ENCODE measurements at regions not wholly inside any gene's neighbourhood (a gene's known extent, or its start where the extent isn't known, plus 50 kb on each side); places are given as distances from the start of the nearest gene placed in this dataset.
"Not testable (repeated sequence)": the region's sequence is repeated elsewhere in the genome, so short reads cannot be mapped to it uniquely, and the experiment has no call there.

- DNase-seq, result no peak
These were observed 147.5 kb upstream of the ERCC6L2 start for GRCh38 chr9:95727947-95728520.

- no peak for DNase-seq
These were observed 148.7 kb upstream of the ERCC6L2 start for GRCh38 chr9:95726756-95727155.

DNA sequence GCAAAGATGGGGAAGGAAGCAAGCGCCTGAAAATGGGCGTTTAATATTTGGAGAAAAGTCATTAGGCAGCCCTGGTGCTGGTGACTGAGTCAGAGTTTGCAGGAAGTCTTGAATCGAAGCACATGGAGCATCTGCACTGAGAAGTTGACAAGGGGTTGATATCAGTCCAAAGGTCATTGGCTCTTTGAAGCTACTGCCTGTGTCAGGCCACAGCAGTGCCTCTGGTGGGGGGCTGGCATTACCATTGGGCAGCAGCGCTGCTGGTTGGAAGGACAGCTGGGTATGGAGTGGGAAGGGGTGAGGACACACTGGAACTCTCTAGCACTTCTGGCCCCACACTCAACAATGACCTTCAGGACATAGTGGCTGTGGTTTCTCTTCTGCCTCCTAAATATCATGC lies 150.4 kb upstream of the ERCC6L2 start:
- DNase-seq, result no peak

- peak; percentile 23 for DNase-seq
These were observed 151.1 kb upstream of the ERCC6L2 start for GRCh38 chr9:95724253-95724991.

DNA sequence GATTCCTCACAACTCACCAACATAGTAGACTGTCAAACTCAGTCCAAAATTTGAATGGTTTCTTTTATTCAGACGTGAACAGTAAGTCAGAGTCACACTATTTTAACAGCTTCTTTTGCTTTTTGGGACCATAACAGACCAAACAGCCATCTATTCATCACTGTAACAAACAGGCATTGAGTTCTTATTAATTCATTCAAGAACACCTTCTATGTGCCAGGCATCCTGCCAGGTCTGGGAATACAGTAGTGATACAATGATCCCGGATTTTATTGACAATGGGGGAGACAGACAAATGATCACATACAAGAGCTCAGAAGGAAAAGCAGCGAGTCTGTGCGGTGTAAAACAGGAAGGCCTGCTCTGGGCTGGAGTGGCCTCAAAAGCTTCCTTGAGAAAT lies 153.3 kb upstream of the ERCC6L2 start:
- DNase-seq, result no peak

DNA sequence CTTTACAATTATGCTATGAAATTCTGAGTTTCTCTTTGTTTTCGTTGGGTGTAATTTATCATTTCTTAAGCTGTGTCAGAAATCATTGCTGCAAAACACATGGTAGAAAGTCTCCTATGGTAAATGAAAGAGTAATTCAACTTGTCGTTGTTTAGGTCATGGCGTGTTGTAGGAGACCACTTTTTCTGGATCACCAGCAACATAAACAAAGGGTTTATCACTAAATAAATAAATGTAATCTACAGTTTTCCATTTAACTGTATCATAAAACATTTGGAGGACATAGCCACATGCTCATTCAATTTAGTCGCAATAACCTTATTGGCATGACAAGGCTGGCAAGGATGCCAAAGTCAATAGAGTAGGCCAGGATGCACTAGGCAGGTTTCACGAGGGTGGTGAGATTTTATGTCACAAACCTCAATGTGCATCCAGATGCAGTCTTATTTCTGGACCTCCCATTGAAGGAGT lies 154.4 kb upstream of the ERCC6L2 start:
- DNase-seq, result no peak

- DNase-seq, result no peak
These were observed 155.0 kb upstream of the ERCC6L2 start for GRCh38 chr9:95720496-95720895.

DNA sequence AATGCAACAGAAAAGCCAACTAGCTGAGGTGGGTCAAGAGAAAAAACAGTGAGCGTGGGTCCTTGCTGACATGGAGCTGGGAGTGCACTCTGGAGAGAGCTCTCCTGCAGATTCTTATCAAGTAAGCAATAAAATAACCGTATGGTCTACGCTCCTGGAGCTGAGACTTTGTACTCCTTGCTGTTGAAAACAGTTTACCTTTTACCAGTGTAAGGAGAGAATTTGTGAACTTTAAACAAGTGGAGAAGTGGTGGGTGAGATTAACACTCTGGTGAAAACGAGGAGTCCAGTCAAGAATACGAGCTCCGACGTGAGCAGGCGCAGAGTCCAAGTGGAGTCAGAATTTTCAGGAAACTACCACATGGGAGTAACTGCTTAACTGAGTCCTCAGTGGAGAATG lies 156.1 kb upstream of the ERCC6L2 start:
- no peak for DNase-seq

DNA sequence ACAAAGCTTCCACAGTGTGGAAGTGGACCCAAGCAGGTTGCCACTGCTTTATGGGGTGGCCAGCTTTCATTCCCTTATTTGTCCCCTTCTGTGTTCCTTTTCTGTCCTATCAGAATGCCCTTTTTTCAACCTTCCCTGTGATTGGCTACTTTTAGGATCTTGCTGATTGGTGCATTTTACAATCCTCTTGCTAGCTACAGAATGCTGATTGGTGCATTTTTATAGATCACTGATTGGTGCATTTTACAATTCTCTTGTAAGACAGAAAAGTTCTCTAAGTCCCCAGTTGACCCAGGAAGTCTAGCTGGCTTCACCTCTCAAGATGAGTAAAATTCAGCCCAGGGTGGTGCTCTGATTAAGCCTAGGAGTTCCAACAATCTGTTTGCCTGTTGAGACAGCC lies 157.2 kb upstream of the ERCC6L2 start:
- DNase-seq, result no peak

GRCh38 chr9:95715868-95716435 lies 159.5 kb upstream of the ERCC6L2 start:
- DNase-seq, result no peak

- no peak for DNase-seq
These were observed 165.0 kb upstream of the ERCC6L2 start for GRCh38 chr9:95710446-95710845.

DNA sequence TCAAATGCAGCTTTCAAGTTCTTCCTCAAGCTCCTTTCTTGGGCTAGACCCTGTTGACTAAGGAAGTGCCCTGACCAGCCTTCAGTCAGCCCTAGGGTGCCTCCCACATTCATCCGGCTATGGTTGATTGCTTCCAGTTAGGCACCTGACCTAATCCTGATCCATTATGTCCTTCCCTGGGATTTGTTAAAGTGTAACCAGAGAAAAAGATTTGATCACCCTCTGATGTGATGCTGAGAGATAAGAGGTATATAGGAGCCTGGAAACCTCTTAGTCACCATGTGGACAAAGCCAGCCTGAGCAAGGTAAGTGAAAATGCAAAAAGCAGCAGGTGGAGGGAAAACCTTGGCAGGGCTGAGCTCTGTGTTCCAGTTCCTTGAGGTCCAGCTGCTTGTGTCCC lies 178.8 kb upstream of the ERCC6L2 start:
- no peak for DNase-seq

GRCh38 chr9:95691435-95691834 lies 174.7 kb upstream of the PTCH1 start:
- no peak for DNase-seq

DNA sequence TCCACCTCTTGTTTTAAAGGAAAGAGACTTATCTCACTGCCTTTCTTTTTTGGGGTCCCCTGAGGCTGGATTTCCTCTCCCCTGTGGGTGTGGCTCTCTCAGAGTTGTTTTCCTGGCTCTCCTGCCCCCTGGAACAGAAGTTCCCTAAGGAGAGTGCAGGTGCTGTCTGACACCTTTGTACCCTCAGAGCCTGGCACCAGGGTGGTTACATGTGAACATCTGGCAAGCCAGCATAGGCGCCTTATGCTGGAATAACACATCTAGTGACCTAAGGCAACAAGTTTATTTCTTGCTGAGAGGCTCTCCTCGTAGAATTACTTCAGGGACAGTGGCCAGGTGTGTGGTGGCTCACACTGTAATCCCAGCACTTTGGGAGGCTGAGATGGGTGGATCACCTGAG lies 172.9 kb upstream of the PTCH1 start:
- no peak for DNase-seq

- DNase-seq, result no peak
These were observed 167.7 kb upstream of the PTCH1 start for GRCh38 chr9:95684516-95684915.

DNA sequence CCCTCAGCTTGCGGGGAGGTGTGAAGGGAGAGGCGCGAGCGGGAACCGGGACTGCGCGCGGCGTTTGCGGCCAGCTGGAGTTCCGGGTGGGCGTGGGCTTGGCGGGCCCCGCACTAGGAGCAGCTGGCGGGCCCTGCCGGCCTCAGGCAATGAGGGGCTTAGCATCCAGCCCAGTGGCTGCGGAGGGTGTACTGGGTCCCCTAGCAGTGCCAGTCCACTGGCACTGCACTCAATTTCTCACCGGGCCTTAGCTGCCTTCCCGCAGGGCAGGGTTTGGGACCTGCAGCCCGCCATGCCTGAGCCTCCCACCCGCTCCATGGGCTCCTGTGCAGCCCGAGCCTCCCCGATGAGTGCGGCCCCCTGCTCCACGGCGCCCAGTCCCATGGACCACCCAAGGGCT lies 163.5 kb upstream of the PTCH1 start:
- not testable (repeated sequence) for DNase-seq

GRCh38 chr9:95679874-95680273 lies 163.1 kb upstream of the PTCH1 start:
- DNase-seq, result no peak

GRCh38 chr9:95678759-95679158 lies 162.0 kb upstream of the PTCH1 start:
- DNase-seq, result no peak

- DNase-seq, result no peak
These were observed 153.4 kb upstream of the PTCH1 start for GRCh38 chr9:95670122-95670521.

GRCh38 chr9:95669253-95669652 lies 152.5 kb upstream of the PTCH1 start:
- no peak for DNase-seq

DNA sequence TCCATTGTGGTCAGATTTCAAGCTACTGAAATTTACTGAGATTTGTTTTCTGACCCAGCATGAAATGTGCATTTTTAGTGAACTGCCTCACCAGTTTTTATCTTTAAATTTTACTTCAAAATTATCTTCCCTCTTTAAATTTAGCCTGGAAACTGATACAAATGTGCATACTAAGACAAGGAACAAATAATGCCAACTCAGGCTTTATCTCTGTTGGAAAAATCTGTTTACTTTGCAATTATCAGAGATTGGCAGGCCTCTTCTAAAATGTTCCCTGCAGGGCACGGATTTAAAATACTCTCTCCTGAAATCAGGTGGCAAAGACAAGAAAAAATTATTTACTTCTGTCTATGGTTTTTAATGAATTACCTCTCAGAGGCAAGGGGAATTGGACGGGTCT lies 151.0 kb upstream of the PTCH1 start:
- no peak for DNase-seq

DNA sequence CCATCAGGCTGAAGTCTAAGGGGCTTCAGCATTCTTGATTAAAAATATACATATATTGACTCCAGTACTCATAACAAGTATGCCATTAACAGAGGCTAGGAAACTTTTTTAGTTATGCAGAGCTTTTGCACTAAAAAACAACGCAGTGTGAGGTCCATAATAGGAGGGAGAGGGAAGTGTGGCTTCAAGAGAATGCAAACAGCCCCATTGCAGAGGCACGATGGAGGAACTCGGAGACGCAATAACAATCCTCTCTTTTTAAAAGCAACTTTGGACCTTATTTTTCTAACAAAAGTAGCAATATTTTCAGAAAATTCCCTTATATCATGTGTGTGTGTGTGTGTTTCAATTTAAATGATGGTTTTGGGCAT lies 150.0 kb upstream of the PTCH1 start:
- no peak for DNase-seq

GRCh38 chr9:95666096-95666784 lies 149.5 kb upstream of the PTCH1 start:
- no peak for DNase-seq

GRCh38 chr9:95653246-95653645 lies 136.5 kb upstream of the PTCH1 start:
- DNase-seq, result no peak
